ENCODE measurements at regions not wholly inside any gene's neighbourhood (a gene's known extent, or its start where the extent isn't known, plus 50 kb on each side); places are given as distances from the start of the nearest gene placed in this dataset.

GRCh38 chr10:53749439-53749838 lies 976.9 kb upstream of the MBL2 start:
- no peak for DNase-seq

- DNase-seq = no peak
Observed at GRCh38 chr10:53748319-53748718, 975.7 kb upstream of the MBL2 start.

- no peak for DNase-seq
Observed at GRCh38 chr10:53744746-53745145, 972.2 kb upstream of the MBL2 start.

GRCh38 chr10:53744176-53744575 lies 971.6 kb upstream of the MBL2 start:
- DNase-seq = no peak

- no peak for DNase-seq
Observed at GRCh38 chr10:53737132-53737531, 964.5 kb upstream of the MBL2 start.

- DNase-seq = no peak
Observed at GRCh38 chr10:53726921-53727320, 954.3 kb upstream of the MBL2 start.

- no peak for DNase-seq
Observed at GRCh38 chr10:53724581-53724980, 952.0 kb upstream of the MBL2 start.

GRCh38 chr10:53719658-53720057 lies 947.1 kb upstream of the MBL2 start:
- no peak for DNase-seq

- no peak for DNase-seq
Observed at GRCh38 chr10:53716156-53716555, 943.6 kb upstream of the MBL2 start.

- DNase-seq = no peak
Observed at GRCh38 chr10:53713431-53713830, 940.8 kb upstream of the MBL2 start.

- DNase-seq = no peak
Observed at GRCh38 chr10:53702489-53702888, 929.9 kb upstream of the MBL2 start.

GRCh38 chr10:53701213-53701612 lies 928.6 kb upstream of the MBL2 start:
- DNase-seq = no peak

- DNase-seq = no peak
Observed at GRCh38 chr10:53700278-53700677, 927.7 kb upstream of the MBL2 start.

- DNase-seq = no peak
Observed at GRCh38 chr10:53699684-53700083, 927.1 kb upstream of the MBL2 start.

- DNase-seq = no peak
Observed at GRCh38 chr10:53699231-53699630, 926.6 kb upstream of the MBL2 start.

GRCh38 chr10:53697038-53697437 lies 924.5 kb upstream of the MBL2 start:
- no peak for DNase-seq

GRCh38 chr10:53690524-53691240 lies 918.1 kb upstream of the MBL2 start:
- no peak for DNase-seq

GRCh38 chr10:53687800-53688199 lies 915.2 kb upstream of the MBL2 start:
- no peak for DNase-seq

GRCh38 chr10:53682885-53683284 lies 910.3 kb upstream of the MBL2 start:
- DNase-seq = no peak

GRCh38 chr10:53682458-53682857 lies 909.9 kb upstream of the MBL2 start:
- no peak for DNase-seq

- DNase-seq = no peak
Observed at GRCh38 chr10:53679666-53680065, 907.1 kb upstream of the MBL2 start.

GRCh38 chr10:53675177-53675576 lies 902.6 kb upstream of the MBL2 start:
- no peak for DNase-seq

GRCh38 chr10:53667063-53667462 lies 894.5 kb upstream of the MBL2 start:
- DNase-seq = no peak

GRCh38 chr10:53664282-53665019 lies 891.9 kb upstream of the MBL2 start:
- no peak for DNase-seq

GRCh38 chr10:53650794-53651193 lies 878.2 kb upstream of the MBL2 start:
- DNase-seq = no peak
